SK-N-MC (cell line): ENCODE measurements at regions not wholly inside any gene's neighbourhood (a gene's known extent, or its start where the extent isn't known, plus 50 kb on each side); places are given as distances from the start of the nearest gene placed in this dataset.

Source experiments
- EZH2 ChIP-seq: fragments of 200-600 bp; sonication (generic); IDR thresholded peaks from one replicate; pipeline ENCODE4 v1.6.1; 2017; ENCODE audit warnings: antibody characterized with exemption
- FOXP2 ChIP-seq: optimal IDR thresholded peaks from 2 replicates; pipeline ENCODE3; 2011; ENCODE audit warnings: mild to moderate bottlenecking, moderate library complexity; ENCODE audit not compliant: insufficient read depth; ENCODE audit errors: extremely low read length, control extremely low read depth
- POLR2AphosphoS5 ChIP-seq: IDR thresholded peaks from 2 replicates; pipeline ENCODE4 v1.6.1; 2012; ENCODE audit warnings: mild to moderate bottlenecking, low read depth, low read length, borderline replicate concordance

DNA sequence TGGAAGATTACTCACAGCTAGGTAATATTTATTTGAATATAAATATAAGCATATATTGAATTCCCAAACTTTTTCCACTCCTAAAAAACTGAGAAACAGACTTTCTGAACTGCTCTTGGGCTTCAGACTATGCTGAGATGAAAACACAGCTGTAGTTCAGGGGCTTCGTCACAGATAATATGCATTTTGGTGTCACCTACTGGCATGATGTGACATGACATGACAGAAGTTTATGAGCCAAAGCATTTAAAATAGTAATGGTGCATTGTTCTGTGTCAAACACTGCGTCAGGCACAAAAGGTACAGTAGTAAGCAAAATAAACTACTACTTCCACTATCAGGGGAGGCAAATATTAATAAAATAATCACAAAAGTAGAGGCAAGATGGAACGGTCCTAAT lies 171.3 kb downstream of the BTC start:
- TF ChIP-seq POLR2AphosphoS5 (no peak), EZH2 (no peak), FOXP2 (no peak)
